ENCODE measurements at regions not wholly inside any gene's neighbourhood (a gene's known extent, or its start where the extent isn't known, plus 50 kb on each side); places are given as distances from the start of the nearest gene placed in this dataset.
"Not testable (repeated sequence)": the region's sequence is repeated elsewhere in the genome, so short reads cannot be mapped to it uniquely, and the experiment has no call there.

DNA sequence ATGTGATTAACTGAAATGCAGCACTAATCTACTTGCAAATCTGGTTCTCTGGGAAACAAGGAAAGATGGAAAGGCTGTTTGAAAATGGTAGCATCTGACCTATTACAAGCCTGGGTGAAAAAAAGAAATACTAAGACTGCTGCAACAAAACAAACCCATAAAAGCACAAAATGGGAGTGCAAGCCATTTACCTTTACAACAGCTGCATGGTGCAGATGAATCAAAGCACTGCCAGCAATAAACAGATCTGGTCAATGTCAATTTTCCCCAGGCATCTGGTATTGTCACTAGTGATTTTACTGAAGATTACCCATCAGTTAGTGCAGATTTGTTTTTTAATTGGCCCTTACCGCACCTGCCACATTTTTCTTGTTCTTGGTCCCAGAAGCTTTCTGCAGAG lies 1341.7 kb downstream of the PLA2G4A start:
- DNase-seq, result no peak
- H3K27ac ChIP-seq (ENCODE audit: low read depth, low read length), result no peak overlapping the region
- no CpG with 5 or more reads among the region's 1 CpG for WGBS (ENCODE audit: extremely low coverage, insufficient coverage, low lambda C conversion rate)

DNA sequence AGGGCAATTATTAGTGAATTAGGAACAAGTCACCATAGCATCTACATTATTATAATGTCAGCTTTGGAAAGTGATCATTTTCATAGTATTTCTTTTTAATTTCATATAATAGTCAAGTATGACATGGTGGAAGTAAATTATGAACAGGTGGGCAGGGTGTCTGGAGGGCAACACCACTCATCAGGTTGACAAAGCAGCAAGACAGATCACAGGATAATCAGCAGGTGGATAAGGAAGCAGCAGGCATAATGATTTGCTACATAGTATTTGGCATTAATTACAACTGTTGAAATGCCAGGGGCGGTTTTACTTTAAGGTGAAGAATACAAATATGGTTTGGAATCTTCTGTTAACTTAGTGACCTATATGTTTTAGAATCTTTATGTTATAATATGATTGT lies 1342.2 kb downstream of the PLA2G4A start:
- no peak overlapping the region for H3K4ac ChIP-seq (ENCODE audit: low read depth, low read length)
- H3K36me3 ChIP-seq (ENCODE audit: control insufficient read depth, insufficient read depth, low read length), result no peaks in the 10 kb centered on the region
- no peak overlapping the region for H4K5ac ChIP-seq (ENCODE audit: low read length)
- H3K79me1 ChIP-seq (ENCODE audit: low read length), result no peaks in the 10 kb centered on the region
- H2BK120ac ChIP-seq (ENCODE audit: low read depth, low read length), result no peak overlapping the region
- no peak overlapping the region for H2AK5ac ChIP-seq (ENCODE audit: low read length)
- H3K18ac ChIP-seq (ENCODE audit: low read length), result no peak overlapping the region
- H2BK5ac ChIP-seq (ENCODE audit: low read length), result no peak overlapping the region
- no peak overlapping the region for H3K56ac ChIP-seq (ENCODE audit: low read length)
- no peak for DNase-seq
- H3K4me1 ChIP-seq (ENCODE audit: control insufficient read depth, low read depth, low read length), result no peaks in the 10 kb centered on the region
- no peak overlapping the region for H3K4me2 ChIP-seq (ENCODE audit: low read length)
- no peak overlapping the region for H3K23ac ChIP-seq (ENCODE audit: low read length)
- no peak overlapping the region for H4K8ac ChIP-seq (ENCODE audit: low read depth, low read length)
- no peak overlapping the region for H3K27ac ChIP-seq (ENCODE audit: low read depth, low read length)
- H3K79me2 ChIP-seq (ENCODE audit: control insufficient read depth, insufficient read depth, low read length), result no peaks in the 10 kb centered on the region
- H2BK15ac ChIP-seq (replicated peaks; ENCODE audit: low read depth), result no peak overlapping the region
- no peak overlapping the region for H3K9ac ChIP-seq (ENCODE audit: low read length)
- no peak overlapping the region for H3K4me3 ChIP-seq (ENCODE audit: low read length)
- H3K27me3 ChIP-seq (ENCODE audit: insufficient read depth, low read length, poor library complexity), result no peaks in the 10 kb centered on the region
- no CpG with 5 or more reads among the region's 1 CpG for WGBS (ENCODE audit: extremely low coverage, insufficient coverage, low lambda C conversion rate)

More for the DNA sequence above, 1341.7 kb downstream of the PLA2G4A start:
- H3K9ac ChIP-seq (ENCODE audit: low read length), result no peak overlapping the region
- H4K5ac ChIP-seq (ENCODE audit: low read length), result no peak overlapping the region
- no peak overlapping the region for H4K8ac ChIP-seq (ENCODE audit: low read depth, low read length)
- H3K36me3 ChIP-seq (ENCODE audit: control insufficient read depth, insufficient read depth, low read length), result no peaks in the 10 kb centered on the region
- no peak overlapping the region for H2AK5ac ChIP-seq (ENCODE audit: low read length)
- H3K23ac ChIP-seq (ENCODE audit: low read length), result no peak overlapping the region
- H3K18ac ChIP-seq (ENCODE audit: low read length), result no peak overlapping the region
- H3K4me3 ChIP-seq (ENCODE audit: low read length), result no peak overlapping the region
- H2BK5ac ChIP-seq (ENCODE audit: low read length), result no peak overlapping the region
- no peak overlapping the region for H3K4me2 ChIP-seq (ENCODE audit: low read length)
- H3K56ac ChIP-seq (ENCODE audit: low read length), result no peak overlapping the region
- no peaks in the 10 kb centered on the region for H3K79me2 ChIP-seq (ENCODE audit: control insufficient read depth, insufficient read depth, low read length)
- no peak overlapping the region for H3K4ac ChIP-seq (ENCODE audit: low read depth, low read length)
- H3K4me1 ChIP-seq (ENCODE audit: control insufficient read depth, low read depth, low read length), result no peaks in the 10 kb centered on the region
- H2BK15ac ChIP-seq (replicated peaks; ENCODE audit: low read depth), result no peak overlapping the region
- H2BK120ac ChIP-seq (ENCODE audit: low read depth, low read length), result no peak overlapping the region
- no peaks in the 10 kb centered on the region for H3K79me1 ChIP-seq (ENCODE audit: low read length)
- H3K27me3 ChIP-seq (ENCODE audit: insufficient read depth, low read length, poor library complexity), result no peaks in the 10 kb centered on the region

GRCh38 chr1:188182063-188182462 lies 1353.3 kb downstream of the PLA2G4A start:
- no CpG with 5 or more reads among the region's 10 CpGs for WGBS (ENCODE audit: extremely low coverage, insufficient coverage, low lambda C conversion rate)
- H2BK15ac ChIP-seq (replicated peaks; ENCODE audit: low read depth); H4K8ac ChIP-seq (ENCODE audit: low read depth, low read length); H2AK5ac ChIP-seq (ENCODE audit: low read length); H3K4me3 ChIP-seq (ENCODE audit: low read length); H2BK5ac ChIP-seq (ENCODE audit: low read length); H3K4ac ChIP-seq (ENCODE audit: low read depth, low read length); H3K4me1 ChIP-seq (ENCODE audit: control insufficient read depth, low read depth, low read length); H3K27ac ChIP-seq (ENCODE audit: low read depth, low read length); H4K5ac ChIP-seq (ENCODE audit: low read length); H3K36me3 ChIP-seq (ENCODE audit: control insufficient read depth, insufficient read depth, low read length); H2BK120ac ChIP-seq (ENCODE audit: low read depth, low read length); H3K79me1 ChIP-seq (ENCODE audit: low read length); H3K23ac ChIP-seq (ENCODE audit: low read length); H3K27me3 ChIP-seq (ENCODE audit: insufficient read depth, low read length, poor library complexity); H3K79me2 ChIP-seq (ENCODE audit: control insufficient read depth, insufficient read depth, low read length); H3K18ac ChIP-seq (ENCODE audit: low read length); H3K4me2 ChIP-seq (ENCODE audit: low read length); H3K9ac ChIP-seq (ENCODE audit: low read length); H3K56ac ChIP-seq (ENCODE audit: low read length): not testable (repeated sequence)
- DNase-seq, result peak; percentile 4

DNA sequence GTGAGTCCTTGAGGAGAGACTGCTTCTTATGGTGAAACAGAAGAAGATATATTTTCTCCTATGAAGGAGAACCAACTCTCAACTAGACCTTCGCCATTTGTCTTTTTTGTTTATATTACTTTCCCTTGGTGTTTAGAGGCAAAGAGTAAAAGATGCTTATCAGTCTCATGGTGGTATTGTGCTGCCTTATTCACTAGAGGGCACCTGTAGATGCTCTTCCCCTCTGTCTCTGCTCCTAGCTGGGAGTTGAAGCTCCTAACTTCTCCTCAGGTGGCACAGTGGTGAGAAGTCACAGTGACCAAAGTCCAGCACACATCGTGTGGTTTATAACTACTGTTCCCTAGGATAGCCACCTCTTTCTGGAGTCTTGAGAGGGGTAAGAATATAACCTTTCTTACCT lies 1359.6 kb downstream of the PLA2G4A start:
- Histone ChIP-seq H2BK5ac (ENCODE audit: low read length) (no peak overlapping the region), H3K4me1 (ENCODE audit: control insufficient read depth, low read depth, low read length) (no peaks in the 10 kb centered on the region), H3K79me1 (ENCODE audit: low read length) (no peaks in the 10 kb centered on the region), H4K8ac (ENCODE audit: low read depth, low read length) (no peak overlapping the region), H3K4me2 (ENCODE audit: low read length) (no peak overlapping the region), H3K36me3 (ENCODE audit: control insufficient read depth, insufficient read depth, low read length) (no peaks in the 10 kb centered on the region), H3K23ac (ENCODE audit: low read length) (no peak overlapping the region), H3K27ac (ENCODE audit: low read depth, low read length) (no peak overlapping the region), H3K4ac (ENCODE audit: low read depth, low read length) (no peak overlapping the region), H3K4me3 (ENCODE audit: low read length) (no peak overlapping the region), H3K9ac (ENCODE audit: low read length) (no peak overlapping the region), H2AK5ac (ENCODE audit: low read length) (no peak overlapping the region), H3K27me3 (ENCODE audit: insufficient read depth, low read length, poor library complexity) (no peaks in the 10 kb centered on the region), H3K79me2 (ENCODE audit: control insufficient read depth, insufficient read depth, low read length) (no peaks in the 10 kb centered on the region), H4K5ac (ENCODE audit: low read length) (no peak overlapping the region), H2BK120ac (ENCODE audit: low read depth, low read length) (no peak overlapping the region), H2BK15ac (replicated peaks; ENCODE audit: low read depth) (no peak overlapping the region), H3K56ac (ENCODE audit: low read length) (no peak overlapping the region), H3K18ac (ENCODE audit: low read length) (no peak overlapping the region)
- DNase-seq, result peak; percentile 25
- no CpG with 5 or more reads among the region's 2 CpGs for WGBS (ENCODE audit: extremely low coverage, insufficient coverage, low lambda C conversion rate)

DNA sequence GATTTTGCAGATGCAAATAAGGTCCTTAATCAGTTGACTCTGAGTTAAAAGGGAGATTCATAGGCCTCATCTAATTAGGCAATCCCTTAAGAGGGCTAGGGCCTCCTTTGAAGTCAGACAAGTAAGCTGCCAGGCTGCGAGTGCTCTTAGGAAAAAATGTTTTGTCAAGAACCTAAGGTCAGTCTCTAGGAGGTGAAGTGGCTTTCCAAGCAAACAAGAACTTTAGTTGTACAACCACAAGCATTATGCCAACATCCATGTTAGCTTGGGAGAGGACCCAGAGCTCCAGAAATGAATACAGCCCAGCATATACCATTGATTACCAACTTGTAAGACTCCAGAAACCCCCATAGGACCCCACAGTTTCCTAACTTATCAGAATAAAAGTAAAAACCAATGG lies 1366.2 kb downstream of the PLA2G4A start:
- Histone ChIP-seq H2BK5ac (ENCODE audit: low read length) (no peak overlapping the region), H3K4me2 (ENCODE audit: low read length) (no peak overlapping the region), H2BK120ac (ENCODE audit: low read depth, low read length) (no peak overlapping the region), H2AK5ac (ENCODE audit: low read length) (no peak overlapping the region), H3K79me1 (ENCODE audit: low read length) (no peaks in the 10 kb centered on the region), H3K9ac (ENCODE audit: low read length) (no peak overlapping the region), H3K27ac (ENCODE audit: low read depth, low read length) (no peak overlapping the region), H3K27me3 (ENCODE audit: insufficient read depth, low read length, poor library complexity) (no peaks in the 10 kb centered on the region), H2BK15ac (replicated peaks; ENCODE audit: low read depth) (no peak overlapping the region), H3K18ac (ENCODE audit: low read length) (no peak overlapping the region), H3K4me3 (ENCODE audit: low read length) (no peak overlapping the region), H3K4me1 (ENCODE audit: control insufficient read depth, low read depth, low read length) (no peaks in the 10 kb centered on the region), H4K5ac (ENCODE audit: low read length) (no peak overlapping the region), H3K36me3 (ENCODE audit: control insufficient read depth, insufficient read depth, low read length) (no peaks in the 10 kb centered on the region), H3K79me2 (ENCODE audit: control insufficient read depth, insufficient read depth, low read length) (no peaks in the 10 kb centered on the region), H3K4ac (ENCODE audit: low read depth, low read length) (no peak overlapping the region), H4K8ac (ENCODE audit: low read depth, low read length) (no peak overlapping the region), H3K23ac (ENCODE audit: low read length) (no peak overlapping the region), H3K56ac (ENCODE audit: low read length) (no peak overlapping the region)
- WGBS (ENCODE audit: extremely low coverage, insufficient coverage, low lambda C conversion rate), result no CpG with 5 or more reads among the region's 1 CpG
- no peak for DNase-seq

DNA sequence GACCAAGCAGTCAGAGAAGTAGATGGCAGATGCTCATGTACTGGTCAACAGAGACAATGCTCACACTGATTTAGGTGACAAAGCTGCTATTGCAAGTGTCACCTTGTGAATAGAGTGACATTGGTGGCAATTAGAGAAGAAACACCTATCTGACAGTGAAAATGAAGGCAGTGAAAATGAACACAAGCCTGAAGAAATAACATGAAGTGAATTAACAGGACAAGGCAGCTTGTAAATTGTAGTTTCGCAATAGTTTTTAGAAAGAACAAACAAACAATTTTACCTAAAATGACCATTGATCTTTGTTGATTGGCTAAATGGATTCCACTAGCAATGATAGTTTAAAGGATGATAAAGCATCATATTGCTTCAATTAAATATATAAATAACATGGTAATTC lies 1389.5 kb downstream of the PLA2G4A start:
- no peak overlapping the region for H3K23ac ChIP-seq (ENCODE audit: low read length)
- no peak overlapping the region for H4K8ac ChIP-seq (ENCODE audit: low read depth, low read length)
- H2BK15ac ChIP-seq (replicated peaks; ENCODE audit: low read depth), result no peak overlapping the region
- H3K79me2 ChIP-seq (ENCODE audit: control insufficient read depth, insufficient read depth, low read length), result no peaks in the 10 kb centered on the region
- no peak overlapping the region for H3K4me2 ChIP-seq (ENCODE audit: low read length)
- H3K36me3 ChIP-seq (ENCODE audit: control insufficient read depth, insufficient read depth, low read length), result no peaks in the 10 kb centered on the region
- no peak overlapping the region for H3K27ac ChIP-seq (ENCODE audit: low read depth, low read length)
- no peak overlapping the region for H2BK5ac ChIP-seq (ENCODE audit: low read length)
- no peaks in the 10 kb centered on the region for H3K79me1 ChIP-seq (ENCODE audit: low read length)
- no peak overlapping the region for H3K4me3 ChIP-seq (ENCODE audit: low read length)
- no peaks in the 10 kb centered on the region for H3K27me3 ChIP-seq (ENCODE audit: insufficient read depth, low read length, poor library complexity)
- H2AK5ac ChIP-seq (ENCODE audit: low read length), result no peak overlapping the region
- H4K5ac ChIP-seq (ENCODE audit: low read length), result no peak overlapping the region
- no peak overlapping the region for H3K56ac ChIP-seq (ENCODE audit: low read length)
- no CpG with 5 or more reads among the region's 1 CpG for WGBS (ENCODE audit: extremely low coverage, insufficient coverage, low lambda C conversion rate)
- no peak overlapping the region for H3K9ac ChIP-seq (ENCODE audit: low read length)
- no peak overlapping the region for H3K4ac ChIP-seq (ENCODE audit: low read depth, low read length)
- H3K4me1 ChIP-seq (ENCODE audit: control insufficient read depth, low read depth, low read length), result no peaks in the 10 kb centered on the region
- no peak for DNase-seq
- H3K18ac ChIP-seq (ENCODE audit: low read length), result no peak overlapping the region
- H2BK120ac ChIP-seq (ENCODE audit: low read depth, low read length), result no peak overlapping the region
